Spleen (tissue), 11 donors: ENCODE measurements at regions not wholly inside any gene's neighbourhood (a gene's known extent, or its start where the extent isn't known, plus 50 kb on each side); places are given as distances from the start of the nearest gene placed in this dataset.

ENCODE experiments used
- DNase-seq: peaks from one replicate; pipeline ENCODE4 v3.0.0-alpha.2; 2020
- H3K27ac ChIP-seq, 8 donors: fragments of 200-600 bp; sonication (generic) in 7 of 8; 1 replicate in 4 of 8; 2 replicates in 4 of 8; pipeline versions ENCODE4 v1.5.0 to v1.8.0; 2016 to 2021; ENCODE audit warnings: inconsistent platforms in 4 of 8, mild to moderate bottlenecking in 4 of 8, moderate library complexity in 1 of 8
- H3K27me3 ChIP-seq, 7 donors: fragments of 200-600 bp; sonication (generic) in 6 of 7; replicated peaks in 1 of 7; 1 replicate in 4 of 7; 2 replicates in 3 of 7; pipeline versions ENCODE4 v1.5.0 to v1.8.0; 2016 to 2021; ENCODE audit warnings: inconsistent platforms in 3 of 7, mild to moderate bottlenecking in 1 of 7
- H3K36me3 ChIP-seq, 6 donors: fragments of 200-600 bp; sonication (generic) in 5 of 6; 1 replicate in 4 of 6; 2 replicates in 2 of 6; pipeline versions ENCODE4 v1.5.0 to v1.8.0; 2016 to 2021; ENCODE audit warnings: inconsistent platforms in 2 of 6
- H3K4me1 ChIP-seq, 6 donors: fragments of 200-600 bp; sonication (generic) in 5 of 6; 1 replicate in 3 of 6; 2 replicates in 3 of 6; pipeline versions ENCODE4 v1.5.0 to v1.8.0; 2016 to 2021; ENCODE audit warnings: inconsistent platforms in 3 of 6
- H3K4me3 ChIP-seq, 8 donors: fragments of 200-600 bp; sonication (generic) in 7 of 8; 1 replicate in 4 of 8; 2 replicates in 4 of 8; pipeline versions ENCODE4 v1.5.0 to v1.8.0; 2016 to 2021; ENCODE audit warnings: inconsistent platforms in 4 of 8, mild to moderate bottlenecking in 4 of 8, moderate library complexity in 2 of 8
- H3K9me3 ChIP-seq, 8 donors: fragments of 200-600 bp; sonication (generic) in 7 of 8; 1 replicate in 4 of 8; 2 replicates in 4 of 8; pipeline versions ENCODE4 v1.5.0 to v1.8.0; 2016 to 2021; ENCODE audit warnings: inconsistent platforms in 4 of 8
- CTCF ChIP-seq, 11 experiments: fragments of 200-600 bp in 7 of 11; fragments of 450-650 bp in 4 of 11; sonication (generic) in 4 of 11; IDR thresholded peaks in 8 of 11; conservative IDR thresholded peaks in 3 of 11; 1 replicate in 7 of 11; 2 replicates in 4 of 11; pipeline versions ENCODE4 v1.4.0 to v1.8.0; 2016 to 2021; ENCODE audit warnings: antibody characterized with exemption in 11 of 11, inconsistent platforms in 4 of 11, mild to moderate bottlenecking in 1 of 11
- POLR2A ChIP-seq, 3 donors: fragments of 450-650 bp; IDR thresholded peaks; one replicate each; pipeline ENCODE4 v1.5.1; 2017; ENCODE audit warnings: antibody characterized with exemption in 3 of 3, mild to moderate bottlenecking in 1 of 3
- POLR2AphosphoS5 ChIP-seq, 3 donors: sonication (generic); formaldehyde crosslinking; IDR thresholded peaks; one replicate each; pipeline ENCODE4 v1.5.1; 2017; ENCODE audit warnings: antibody characterized with exemption in 3 of 3
- WGBS, 5 donors: extraction: QIAGEN DNeasy Blood & Tissue Kit in 3 of 5; methylation state at CpG; one replicate each; pipeline versions ENCODE4 v1.1.5 to v1.1.7; 2013 to 2018; 5-methylcytosine and 5-hydroxymethylcytosine counted together
- intact Hi-C: fragments of 100-400 bp; cut with DNase I; formaldehyde crosslinking; loops from one replicate; pipeline ENCODE4 v1.15.0; 2023; ENCODE audit warnings: low total_unique reads
- donor health status: healthy with polysubstance abuse.
- donor health status: DM: no; HTN: no; CAD: no; lungs with moderate emphysema.
- donor health status: DM: no; HTN: no; CAD: no.
- donor health status: Bipolar disorder and iron deficiency.
- donor health status: healthy.
- donor health status: DM: no; HTN: no; CAD: no.
- donor health status: DM: yes; HTN: yes; CAD: no.

GRCh38 chr2:147356157-147356556 is 488.7 kb upstream of the ACVR2A start:
- Histone ChIP-seq H3K4me1 (no peaks in the 10 kb centered on the region), H3K4me3 (no peak overlapping the region), H3K36me3 (no peaks in the 10 kb centered on the region), H3K27me3 (no peaks in the 10 kb centered on the region), H3K27ac (no peak overlapping the region), H3K9me3 (no peaks in the 10 kb centered on the region)
- intact Hi-C loops: no loop called here
- no peak for DNase-seq
- TF ChIP-seq POLR2AphosphoS5 (IDR thresholded peaks at IDR 0.05) (no peak), POLR2A (IDR thresholded peaks at IDR 0.05) (no peak), CTCF (IDR thresholded peaks at IDR 0.05 in 8 of 11, conservative IDR thresholded peaks at IDR 0.05 in 3 of 11) (no peak)
- WGBS, 5 donors: 55 to 75% (median 64%) methylated on average over 4 of the region's 4 CpGs

GRCh38 chr2:147355706-147356105 is 489.1 kb upstream of the ACVR2A start:
- H3K9me3 ChIP-seq: no peaks in the 10 kb centered on the region
- no peak overlapping the region for H3K4me3 ChIP-seq
- WGBS, 5 donors: 85 to 96% (median 89%) methylated on average over 4 of the region's 4 CpGs
- H3K36me3 ChIP-seq: no peaks in the 10 kb centered on the region
- no peak for TF ChIP-seq POLR2AphosphoS5 (IDR thresholded peaks at IDR 0.05)
- no peak for TF ChIP-seq CTCF (IDR thresholded peaks at IDR 0.05 in 8 of 11, conservative IDR thresholded peaks at IDR 0.05 in 3 of 11)
- no peak for TF ChIP-seq POLR2A (IDR thresholded peaks at IDR 0.05)
- no peaks in the 10 kb centered on the region for H3K27me3 ChIP-seq
- intact Hi-C loops: no loop called here
- no peak for DNase-seq
- H3K4me1 ChIP-seq: no peaks in the 10 kb centered on the region
- H3K27ac ChIP-seq: no peak overlapping the region

GRCh38 chr2:147353072-147353381 is 491.8 kb upstream of the ACVR2A start:
- Histone ChIP-seq H3K36me3 (no peaks in the 10 kb centered on the region), H3K4me3 (no peak overlapping the region), H3K9me3 (no peaks in the 10 kb centered on the region), H3K27me3 (no peaks in the 10 kb centered on the region), H3K4me1 (no peaks in the 10 kb centered on the region), H3K27ac (no peak overlapping the region)
- TF ChIP-seq POLR2AphosphoS5 (IDR thresholded peaks at IDR 0.05): no peak
- TF ChIP-seq POLR2A (IDR thresholded peaks at IDR 0.05): no peak
- TF ChIP-seq CTCF (IDR thresholded peaks at IDR 0.05 in 8 of 11, conservative IDR thresholded peaks at IDR 0.05 in 3 of 11): no peak
- intact Hi-C loops: no loop called here
- DNase-seq: no peak

- DNase-seq: no peak
- Histone ChIP-seq H3K27me3 (no peaks in the 10 kb centered on the region), H3K36me3 (no peaks in the 10 kb centered on the region), H3K4me1 (no peaks in the 10 kb centered on the region), H3K9me3 (no peaks in the 10 kb centered on the region), H3K27ac (no peak overlapping the region), H3K4me3 (no peak overlapping the region)
- intact Hi-C loops: no loop called here
- TF ChIP-seq CTCF (IDR thresholded peaks at IDR 0.05 in 8 of 11, conservative IDR thresholded peaks at IDR 0.05 in 3 of 11) (no peak), POLR2AphosphoS5 (IDR thresholded peaks at IDR 0.05) (no peak), POLR2A (IDR thresholded peaks at IDR 0.05) (no peak)
- WGBS, 5 donors: 60 to 67% (median 63%) methylated on average over 8 of the region's 8 CpGs
Observed at GRCh38 chr2:147352264-147353071, 492.4 kb upstream of the ACVR2A start.
